ENCODE measurements at regions not wholly inside any gene's neighbourhood (a gene's known extent, or its start where the extent isn't known, plus 50 kb on each side); places are given as distances from the start of the nearest gene placed in this dataset.

- no peak overlapping the region for H3K4me3 ChIP-seq
- H3K36me3 ChIP-seq, result no peaks in the 10 kb centered on the region
- H3K9me3 ChIP-seq, result no peaks in the 10 kb centered on the region
- H3K4me1 ChIP-seq, result no peaks in the 10 kb centered on the region
- no peak overlapping the region for H3K9ac ChIP-seq
- no peaks in the 10 kb centered on the region for H4K20me1 ChIP-seq
- TF ChIP-seq Cebpa-rat (IDR thresholded peaks at IDR 0.05), result no peak
- no peak overlapping the region for H3K27ac ChIP-seq
- no peaks in the 10 kb centered on the region for H3K27me3 ChIP-seq
- no peak overlapping the region for H3K4me2 ChIP-seq
Measured at GRCh38 chr3:105923140-105923539, 54.3 kb upstream of the CBLB start.

GRCh38 chr3:105927741-105928140 lies 58.9 kb upstream of the CBLB start:
- H3K4me2 ChIP-seq, result no peak overlapping the region
- no peaks in the 10 kb centered on the region for H4K20me1 ChIP-seq
- H3K27ac ChIP-seq, result no peak overlapping the region
- no peaks in the 10 kb centered on the region for H3K27me3 ChIP-seq
- no peaks in the 10 kb centered on the region for H3K36me3 ChIP-seq
- H3K4me3 ChIP-seq, result no peak overlapping the region
- H3K4me1 ChIP-seq, result no peaks in the 10 kb centered on the region
- no peak overlapping the region for H3K9ac ChIP-seq
- no peak for TF ChIP-seq Cebpa-rat (IDR thresholded peaks at IDR 0.05)
- H3K9me3 ChIP-seq, result no peaks in the 10 kb centered on the region

DNA sequence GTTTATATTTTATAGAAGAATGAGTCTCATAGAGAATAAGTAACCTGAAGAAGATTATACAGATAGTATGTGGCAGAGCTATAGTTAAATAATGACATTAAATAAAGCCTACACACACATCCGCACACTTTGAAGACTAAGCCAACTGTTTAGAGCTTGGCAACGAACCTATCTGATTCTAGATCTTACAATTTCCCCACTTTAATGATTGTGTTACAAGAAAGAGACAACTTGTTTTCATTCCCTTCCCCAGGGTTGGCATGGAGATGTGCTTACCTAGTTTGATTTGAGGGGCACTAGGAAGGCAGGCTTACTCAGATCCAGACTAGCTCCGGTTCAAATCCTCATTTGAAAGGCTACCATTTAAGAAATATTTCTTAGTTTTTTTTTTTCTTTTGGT lies 61.9 kb upstream of the CBLB start:
- TF ChIP-seq Cebpa-rat (IDR thresholded peaks at IDR 0.05), result no peak

DNA sequence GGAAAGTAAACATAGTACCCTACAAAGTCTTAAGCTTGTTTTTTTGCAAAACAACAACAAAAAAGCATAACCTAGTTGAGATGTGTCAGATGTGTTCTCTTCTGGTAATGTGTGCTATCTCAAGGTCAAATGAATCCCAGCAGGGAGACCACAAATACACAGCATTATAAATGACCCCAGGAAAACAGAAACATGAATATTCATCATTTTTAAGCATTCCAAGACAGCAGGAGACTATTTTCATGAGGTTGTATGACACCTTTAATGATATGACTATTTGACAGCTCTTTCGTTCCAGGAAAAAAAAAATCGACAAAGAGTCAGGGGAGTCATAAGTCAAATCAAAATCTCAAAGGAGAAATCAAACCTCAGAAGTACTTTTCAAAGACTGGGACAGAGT lies 62.7 kb upstream of the CBLB start:
- H3K4me3 ChIP-seq, result no peak overlapping the region
- no peaks in the 10 kb centered on the region for H3K9me3 ChIP-seq
- no peak overlapping the region for H3K27ac ChIP-seq
- H3K9ac ChIP-seq, result no peak overlapping the region
- H3K36me3 ChIP-seq, result no peaks in the 10 kb centered on the region
- no peaks in the 10 kb centered on the region for H4K20me1 ChIP-seq
- H3K27me3 ChIP-seq, result no peaks in the 10 kb centered on the region
- H3K4me1 ChIP-seq, result no peaks in the 10 kb centered on the region
- no peak overlapping the region for H3K4me2 ChIP-seq
- no peak for TF ChIP-seq Cebpa-rat (IDR thresholded peaks at IDR 0.05)

More for the DNA sequence above, 61.9 kb upstream of the CBLB start:
- no peaks in the 10 kb centered on the region for H3K27me3 ChIP-seq
- no peaks in the 10 kb centered on the region for H3K4me1 ChIP-seq
- no peaks in the 10 kb centered on the region for H3K36me3 ChIP-seq
- H3K4me2 ChIP-seq, result no peak overlapping the region
- no peak overlapping the region for H3K9ac ChIP-seq
- H4K20me1 ChIP-seq, result no peaks in the 10 kb centered on the region
- no peak overlapping the region for H3K27ac ChIP-seq
- H3K4me3 ChIP-seq, result no peak overlapping the region
- H3K9me3 ChIP-seq, result no peaks in the 10 kb centered on the region

GRCh38 chr3:105933871-105934270 lies 65.1 kb upstream of the CBLB start:
- Histone ChIP-seq H3K36me3 (no peaks in the 10 kb centered on the region), H4K20me1 (no peaks in the 10 kb centered on the region), H3K9me3 (no peaks in the 10 kb centered on the region), H3K4me2 (no peak overlapping the region), H3K27me3 (no peaks in the 10 kb centered on the region), H3K4me1 (no peaks in the 10 kb centered on the region), H3K27ac (no peak overlapping the region), H3K9ac (no peak overlapping the region), H3K4me3 (no peak overlapping the region)
- no peak for TF ChIP-seq Cebpa-rat (IDR thresholded peaks at IDR 0.05)

DNA sequence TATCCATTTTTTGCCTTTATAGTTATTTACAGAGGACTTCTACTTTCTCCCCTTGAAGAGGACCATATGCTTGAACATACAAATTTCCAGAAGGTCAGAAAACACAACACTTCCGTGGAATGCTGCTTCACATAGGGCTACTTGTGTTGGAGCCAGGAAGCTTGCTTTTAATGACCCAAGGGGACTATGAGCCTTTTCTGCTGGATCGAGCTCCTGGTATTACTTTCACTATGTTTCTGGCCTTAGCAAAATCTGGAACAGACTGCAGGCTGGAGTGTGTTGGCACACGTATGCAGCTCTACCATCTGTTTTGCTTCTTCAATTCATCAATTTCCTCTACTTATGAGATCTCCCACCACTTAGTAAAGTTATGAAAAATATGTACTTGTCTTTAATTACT lies 69.3 kb upstream of the CBLB start:
- no peak overlapping the region for H3K9ac ChIP-seq
- H3K27ac ChIP-seq, result no peak overlapping the region
- no peak for TF ChIP-seq Cebpa-rat (IDR thresholded peaks at IDR 0.05)
- H3K4me2 ChIP-seq, result no peak overlapping the region
- no peaks in the 10 kb centered on the region for H4K20me1 ChIP-seq
- no peak overlapping the region for H3K4me3 ChIP-seq
- no peaks in the 10 kb centered on the region for H3K27me3 ChIP-seq
- H3K36me3 ChIP-seq, result no peaks in the 10 kb centered on the region
- no peaks in the 10 kb centered on the region for H3K9me3 ChIP-seq
- no peaks in the 10 kb centered on the region for H3K4me1 ChIP-seq

GRCh38 chr3:105938806-105939205 lies 70.0 kb upstream of the CBLB start:
- Histone ChIP-seq H3K9me3 (no peaks in the 10 kb centered on the region), H3K4me1 (no peaks in the 10 kb centered on the region), H3K4me2 (no peak overlapping the region), H3K4me3 (no peak overlapping the region), H3K36me3 (no peaks in the 10 kb centered on the region), H3K9ac (no peak overlapping the region), H4K20me1 (no peaks in the 10 kb centered on the region), H3K27ac (no peak overlapping the region), H3K27me3 (no peaks in the 10 kb centered on the region)
- no peak for TF ChIP-seq Cebpa-rat (IDR thresholded peaks at IDR 0.05)

GRCh38 chr3:105944276-105944675 lies 75.5 kb upstream of the CBLB start:
- H3K9me3 ChIP-seq, result no peaks in the 10 kb centered on the region
- no peaks in the 10 kb centered on the region for H3K4me1 ChIP-seq
- no peaks in the 10 kb centered on the region for H3K36me3 ChIP-seq
- no peak for TF ChIP-seq Cebpa-rat (IDR thresholded peaks at IDR 0.05)
- no peak overlapping the region for H3K4me3 ChIP-seq
- no peaks in the 10 kb centered on the region for H3K27me3 ChIP-seq
- no peak overlapping the region for H3K27ac ChIP-seq
- H3K9ac ChIP-seq, result no peak overlapping the region
- no peak overlapping the region for H3K4me2 ChIP-seq
- no peaks in the 10 kb centered on the region for H4K20me1 ChIP-seq

DNA sequence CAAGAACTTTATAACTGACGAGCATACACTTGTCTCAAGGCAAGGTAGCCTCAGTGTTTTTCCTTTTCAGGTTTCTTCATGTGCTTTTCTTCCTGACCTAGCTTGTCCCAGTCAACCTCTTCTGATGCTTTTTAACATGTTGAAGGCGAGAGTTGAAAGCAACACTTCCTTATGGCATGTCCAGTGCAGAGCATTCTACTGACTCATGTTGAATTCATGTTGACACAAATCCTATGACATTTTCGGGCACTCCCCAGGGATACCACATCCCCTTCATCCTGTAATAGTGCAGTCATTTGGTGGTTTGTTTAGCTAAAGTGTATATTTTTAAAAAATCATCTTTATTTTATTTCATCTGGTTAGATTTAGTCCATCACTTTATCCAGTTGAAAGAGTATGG lies 75.9 kb upstream of the CBLB start:
- no peak overlapping the region for H3K4me3 ChIP-seq
- no peaks in the 10 kb centered on the region for H3K4me1 ChIP-seq
- H3K9ac ChIP-seq, result no peak overlapping the region

DNA sequence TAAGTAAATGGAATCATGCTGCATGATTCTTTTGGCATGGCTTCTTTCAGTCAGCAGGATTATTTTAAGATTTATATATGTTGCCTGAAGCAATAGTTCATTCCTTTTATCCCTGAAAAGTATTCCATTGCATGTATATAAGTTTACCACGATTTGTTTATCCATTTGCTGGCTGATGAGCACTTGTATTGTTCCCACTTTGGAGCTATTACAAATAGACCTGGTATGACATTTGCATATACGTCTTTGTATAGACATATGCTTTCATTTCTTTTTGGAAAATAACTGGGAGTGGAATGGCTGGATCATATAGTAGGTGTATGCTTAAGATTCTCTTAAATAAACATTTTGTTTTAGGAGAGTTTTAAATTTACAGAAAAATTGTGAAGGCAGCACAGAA lies 79.3 kb upstream of the CBLB start:
- no peaks in the 10 kb centered on the region for H4K20me1 ChIP-seq
- H3K4me2 ChIP-seq, result no peak overlapping the region
- no peaks in the 10 kb centered on the region for H3K27me3 ChIP-seq
- no peaks in the 10 kb centered on the region for H3K36me3 ChIP-seq
- no peaks in the 10 kb centered on the region for H3K4me1 ChIP-seq
- no peak overlapping the region for H3K27ac ChIP-seq
- no peak overlapping the region for H3K9ac ChIP-seq
- H3K9me3 ChIP-seq, result no peaks in the 10 kb centered on the region
- H3K4me3 ChIP-seq, result no peak overlapping the region
- TF ChIP-seq Cebpa-rat (IDR thresholded peaks at IDR 0.05), result no peak

More for the DNA sequence above, 75.9 kb upstream of the CBLB start:
- Histone ChIP-seq H3K36me3 (no peaks in the 10 kb centered on the region), H3K9me3 (no peaks in the 10 kb centered on the region), H3K27me3 (no peaks in the 10 kb centered on the region), H3K4me2 (no peak overlapping the region), H4K20me1 (no peaks in the 10 kb centered on the region), H3K27ac (no peak overlapping the region)
- no peak for TF ChIP-seq Cebpa-rat (IDR thresholded peaks at IDR 0.05)

DNA sequence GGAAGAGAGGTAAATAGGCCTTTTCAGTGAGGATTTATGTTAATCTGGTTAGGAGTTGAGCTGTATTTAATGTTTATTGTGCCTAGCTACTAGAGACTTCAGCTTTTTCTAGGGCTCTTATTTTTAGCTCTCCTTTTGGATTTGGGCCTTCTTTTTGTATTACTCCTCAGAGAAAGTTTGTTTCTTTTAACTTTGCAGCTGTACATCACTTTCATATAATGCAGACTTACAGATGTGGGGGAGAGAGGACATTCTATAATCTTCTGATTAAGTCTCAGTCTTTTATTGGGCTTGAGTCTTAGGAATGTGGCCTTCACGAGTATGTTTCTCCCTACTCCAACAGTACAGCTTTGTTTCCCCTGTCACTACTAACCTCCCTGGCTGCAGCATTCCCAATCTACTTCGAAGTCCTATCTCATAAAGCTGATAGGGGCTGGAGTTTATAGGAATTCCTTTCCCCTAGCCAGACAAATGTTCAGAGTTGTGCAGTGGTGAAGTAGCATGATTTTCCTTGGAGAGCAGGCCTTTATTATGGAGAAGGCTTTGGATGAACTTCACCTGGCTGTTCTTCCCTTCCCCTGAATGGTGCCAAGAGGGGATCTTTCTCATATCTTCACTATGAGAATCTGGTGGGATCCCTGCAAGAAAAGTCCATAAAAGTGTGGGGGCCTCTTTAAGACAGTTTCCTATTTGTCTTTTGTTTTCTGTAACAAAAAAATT lies 82.2 kb upstream of the CBLB start:
- Histone ChIP-seq H4K20me1 (no peaks in the 10 kb centered on the region), H3K4me1 (no peaks in the 10 kb centered on the region), H3K36me3 (no peaks in the 10 kb centered on the region), H3K4me3 (no peak overlapping the region), H3K9me3 (no peaks in the 10 kb centered on the region), H3K27me3 (no peaks in the 10 kb centered on the region), H3K9ac (no peak overlapping the region), H3K27ac (no peak overlapping the region), H3K4me2 (no peak overlapping the region)
- TF ChIP-seq Cebpa-rat (IDR thresholded peaks at IDR 0.05), result no peak

Measured in BLaER1 (cell line).